Muscle of leg (tissue), 3 donors: ENCODE measurements at regions not wholly inside any gene's neighbourhood (a gene's known extent, or its start where the extent isn't known, plus 50 kb on each side); places are given as distances from the start of the nearest gene placed in this dataset.
"Not testable (repeated sequence)": the region's sequence is repeated elsewhere in the genome, so short reads cannot be mapped to it uniquely, and the experiment has no call there.

Experiments
- DNase-seq: peaks from one replicate; pipeline ENCODE4 v3.0.0; 2013
- H3K27ac ChIP-seq: one replicate; pipeline ENCODE4 v1.5.1; 2013; ENCODE audit warnings: mild to moderate bottlenecking, low read length, control low read depth
- H3K27me3 ChIP-seq: one replicate; pipeline ENCODE4 v1.6.1; 2013; ENCODE audit warnings: low read length; ENCODE audit not compliant: control insufficient read depth, insufficient read depth
- H3K36me3 ChIP-seq: one replicate; pipeline ENCODE4 v1.6.1; 2013; ENCODE audit warnings: low read length; ENCODE audit not compliant: control insufficient read depth, insufficient read depth
- H3K4me1 ChIP-seq: one replicate; pipeline ENCODE4 v1.6.1; 2013; ENCODE audit warnings: low read length; ENCODE audit not compliant: control insufficient read depth, insufficient read depth
- H3K4me3 ChIP-seq: one replicate; pipeline ENCODE4 v1.5.1; 2013; ENCODE audit warnings: low read length, control low read depth
- H3K9me3 ChIP-seq: replicated peaks from 2 replicates; pipeline ENCODE4 v1.6.1; 2013; ENCODE audit warnings: low read depth, low read length; ENCODE audit not compliant: control insufficient read depth
- WGBS: methylation state at CpG from one replicate; pipeline ENCODE4 v1.1.5; 2013; ENCODE audit warnings: missing lambda C conversion rate; ENCODE audit not compliant: insufficient coverage; 5-methylcytosine and 5-hydroxymethylcytosine counted together

- DNase-seq: no peak
- Histone ChIP-seq H3K4me3 (no peak overlapping the region), H3K9me3 (no peaks in the 10 kb centered on the region), H3K4me1 (no peaks in the 10 kb centered on the region), H3K36me3 (no peaks in the 10 kb centered on the region), H3K27ac (no peak overlapping the region), H3K27me3 (no peaks in the 10 kb centered on the region)
- no CpG with 5 or more reads among the region's 4 CpGs for WGBS
These were observed 540.2 kb downstream of the KCNH5 start for GRCh38 chr14:62505045-62505444.

GRCh38 chr14:62521309-62521708, 523.9 kb downstream of the KCNH5 start:
- H3K27ac ChIP-seq, H3K27me3 ChIP-seq, DNase-seq, H3K36me3 ChIP-seq, H3K4me1 ChIP-seq, H3K4me3 ChIP-seq: not testable (repeated sequence)
- peaks cover 16% of the 10 kb centered on the region for H3K9me3 ChIP-seq
- WGBS: 90% methylated on average over 8 of the region's 9 CpGs

- WGBS: no CpG with 5 or more reads among the region's 1 CpG
- Histone ChIP-seq H3K4me3 (no peak overlapping the region), H3K4me1 (no peaks in the 10 kb centered on the region), H3K9me3 (no peaks in the 10 kb centered on the region), H3K27me3 (no peaks in the 10 kb centered on the region), H3K27ac (no peak overlapping the region), H3K36me3 (no peaks in the 10 kb centered on the region)
- no peak for DNase-seq
These were observed 517.0 kb downstream of the KCNH5 start for GRCh38 chr14:62528296-62528695.

GRCh38 chr14:62532181-62532580, 513.1 kb downstream of the KCNH5 start:
- no peaks in the 10 kb centered on the region for H3K9me3 ChIP-seq
- no peaks in the 10 kb centered on the region for H3K4me1 ChIP-seq
- no peak for DNase-seq
- H3K36me3 ChIP-seq: no peaks in the 10 kb centered on the region
- no peak overlapping the region for H3K4me3 ChIP-seq
- no peaks in the 10 kb centered on the region for H3K27me3 ChIP-seq
- H3K27ac ChIP-seq: no peak overlapping the region
- WGBS: no CpG with 5 or more reads among the region's 2 CpGs

GRCh38 chr14:62546862-62547474, 498.3 kb downstream of the KCNH5 start:
- DNase-seq: no peak
- peaks cover 4% of the 10 kb centered on the region for H3K9me3 ChIP-seq
- WGBS: 100% methylated on average over 1 of the region's 1 CpG
- H3K4me1 ChIP-seq: no peaks in the 10 kb centered on the region
- H3K27ac ChIP-seq: no peak overlapping the region
- no peak overlapping the region for H3K4me3 ChIP-seq
- H3K36me3 ChIP-seq: no peaks in the 10 kb centered on the region
- H3K27me3 ChIP-seq: no peaks in the 10 kb centered on the region

GRCh38 chr14:62557416-62557815, 487.8 kb downstream of the KCNH5 start:
- Histone ChIP-seq H3K27ac (no peak overlapping the region), H3K4me1 (no peaks in the 10 kb centered on the region), H3K36me3 (no peaks in the 10 kb centered on the region), H3K9me3 (no peaks in the 10 kb centered on the region), H3K27me3 (no peaks in the 10 kb centered on the region), H3K4me3 (no peak overlapping the region)
- DNase-seq: no peak
- 33% methylated on average over 1 of the region's 6 CpGs for WGBS

GRCh38 chr14:62558451-62558850, 486.8 kb downstream of the KCNH5 start:
- WGBS: no CpG with 5 or more reads among the region's 1 CpG
- H3K36me3 ChIP-seq: no peaks in the 10 kb centered on the region

GRCh38 chr14:62585247-62585646, 460.0 kb downstream of the KCNH5 start:
- DNase-seq: no peak
- Histone ChIP-seq H3K36me3 (no peaks in the 10 kb centered on the region), H3K27ac (no peak overlapping the region), H3K9me3 (no peaks in the 10 kb centered on the region), H3K4me1 (no peaks in the 10 kb centered on the region), H3K4me3 (no peak overlapping the region), H3K27me3 (no peaks in the 10 kb centered on the region)
- WGBS: no CpG with 5 or more reads among the region's 2 CpGs

More at GRCh38 chr14:62558451-62558850, 486.8 kb downstream of the KCNH5 start:
- no peak overlapping the region for H3K27ac ChIP-seq
- H3K4me1 ChIP-seq: no peaks in the 10 kb centered on the region
- H3K9me3 ChIP-seq: no peaks in the 10 kb centered on the region
- DNase-seq: peak; percentile 12
- no peaks in the 10 kb centered on the region for H3K27me3 ChIP-seq
- H3K4me3 ChIP-seq: no peak overlapping the region

GRCh38 chr14:62592877-62593276, 452.4 kb downstream of the KCNH5 start:
- Histone ChIP-seq H3K27ac (no peak overlapping the region), H3K4me3 (no peak overlapping the region), H3K4me1 (no peaks in the 10 kb centered on the region), H3K9me3 (no peaks in the 10 kb centered on the region), H3K27me3 (no peaks in the 10 kb centered on the region), H3K36me3 (no peaks in the 10 kb centered on the region)
- WGBS: 83% methylated on average over 1 of the region's 1 CpG
- no peak for DNase-seq

- Histone ChIP-seq H3K9me3 (no peaks in the 10 kb centered on the region), H3K27me3 (no peaks in the 10 kb centered on the region), H3K27ac (no peak overlapping the region), H3K36me3 (no peaks in the 10 kb centered on the region), H3K4me1 (no peaks in the 10 kb centered on the region), H3K4me3 (no peak overlapping the region)
- DNase-seq: no peak
- no CpG with 5 or more reads among the region's 1 CpG for WGBS
These were observed 448.1 kb downstream of the KCNH5 start for GRCh38 chr14:62597143-62597542.
